ENCODE measurements at regions not wholly inside any gene's neighbourhood (a gene's known extent, or its start where the extent isn't known, plus 50 kb on each side); places are given as distances from the start of the nearest gene placed in this dataset.

DNA sequence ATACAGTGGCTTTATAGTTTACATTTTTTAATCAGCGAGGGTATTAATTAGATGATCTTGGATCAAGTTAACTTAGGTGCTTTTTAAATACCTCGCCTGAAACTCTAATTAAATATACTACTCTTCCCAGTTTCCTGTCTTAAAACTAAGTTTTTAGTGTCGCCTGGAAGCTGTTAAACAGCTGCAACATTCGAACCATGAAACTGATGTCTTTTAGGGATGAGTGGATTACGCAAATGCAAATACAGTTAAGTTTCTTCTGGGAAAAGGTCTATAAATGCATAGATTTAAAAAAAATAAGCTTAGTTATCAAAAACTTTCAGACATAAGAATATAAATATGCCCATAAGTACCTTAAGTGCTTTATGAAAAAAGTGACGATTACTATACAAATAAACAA lies 228.3 kb downstream of the PTPRC start:
- Histone ChIP-seq H4K20me1 (ENCODE audit: insufficient read depth, low read length) (peaks cover 43% of the 10 kb centered on the region), H3K9ac (ENCODE audit: low read length) (no peak overlapping the region), H3K27ac (ENCODE audit: low read depth, low read length) (no peak overlapping the region), H2AFZ (ENCODE audit: low read depth, low read length) (no peak overlapping the region), H3K4me1 (ENCODE audit: insufficient read depth, low read length) (no peaks in the 10 kb centered on the region), H3K4me2 (ENCODE audit: low read length) (no peak overlapping the region), H3K9me3 (ENCODE audit: insufficient read depth, low read depth, low read length) (no peaks in the 10 kb centered on the region), H3K36me3 (ENCODE audit: insufficient read depth, low read length) (peaks cover 5% of the 10 kb centered on the region), H3K4me3 (ENCODE audit: insufficient read depth, low read depth, low read length) (no peak overlapping the region), H3K27me3 (ENCODE audit: insufficient read depth, low read length) (no peaks in the 10 kb centered on the region), H3K79me2 (ENCODE audit: insufficient read depth, low read length) (peaks cover 92% of the 10 kb centered on the region)
- H3K9me3 Mint-ChIP-seq (ENCODE audit: unreplicated experiment) = no peaks in the 10 kb centered on the region
- no peak for TF ChIP-seq EZH2 (IDR thresholded peaks at IDR 0.05; ENCODE audit: insufficient read depth, low read length)
- TF ChIP-seq, protein P1, sequence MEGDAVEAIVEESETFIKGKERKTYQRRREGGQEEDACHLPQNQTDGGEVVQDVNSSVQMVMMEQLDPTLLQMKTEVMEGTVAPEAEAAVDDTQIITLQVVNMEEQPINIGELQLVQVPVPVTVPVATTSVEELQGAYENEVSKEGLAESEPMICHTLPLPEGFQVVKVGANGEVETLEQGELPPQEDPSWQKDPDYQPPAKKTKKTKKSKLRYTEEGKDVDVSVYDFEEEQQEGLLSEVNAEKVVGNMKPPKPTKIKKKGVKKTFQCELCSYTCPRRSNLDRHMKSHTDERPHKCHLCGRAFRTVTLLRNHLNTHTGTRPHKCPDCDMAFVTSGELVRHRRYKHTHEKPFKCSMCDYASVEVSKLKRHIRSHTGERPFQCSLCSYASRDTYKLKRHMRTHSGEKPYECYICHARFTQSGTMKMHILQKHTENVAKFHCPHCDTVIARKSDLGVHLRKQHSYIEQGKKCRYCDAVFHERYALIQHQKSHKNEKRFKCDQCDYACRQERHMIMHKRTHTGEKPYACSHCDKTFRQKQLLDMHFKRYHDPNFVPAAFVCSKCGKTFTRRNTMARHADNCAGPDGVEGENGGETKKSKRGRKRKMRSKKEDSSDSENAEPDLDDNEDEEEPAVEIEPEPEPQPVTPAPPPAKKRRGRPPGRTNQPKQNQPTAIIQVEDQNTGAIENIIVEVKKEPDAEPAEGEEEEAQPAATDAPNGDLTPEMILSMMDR (IDR thresholded peaks at IDR 0.05; ENCODE audit: insufficient read depth, low read depth, low read length) = no peak
- FAIRE-seq = no peak
- H3K36me3 Mint-ChIP-seq (ENCODE audit: low read depth, unreplicated experiment) = peaks cover 11% of the 10 kb centered on the region
- peaks cover 1% of the 10 kb centered on the region for H3K4me1 Mint-ChIP-seq (ENCODE audit: low read depth, unreplicated experiment)
- H3K27me3 Mint-ChIP-seq (ENCODE audit: low read depth, unreplicated experiment) = no peaks in the 10 kb centered on the region
- no peak overlapping the region for H3K4me3 Mint-ChIP-seq (ENCODE audit: unreplicated experiment)
- no peak for DNase-seq (ENCODE audit: low read depth)
- no peak overlapping the region for H3K27ac Mint-ChIP-seq (ENCODE audit: unreplicated experiment)

DNA sequence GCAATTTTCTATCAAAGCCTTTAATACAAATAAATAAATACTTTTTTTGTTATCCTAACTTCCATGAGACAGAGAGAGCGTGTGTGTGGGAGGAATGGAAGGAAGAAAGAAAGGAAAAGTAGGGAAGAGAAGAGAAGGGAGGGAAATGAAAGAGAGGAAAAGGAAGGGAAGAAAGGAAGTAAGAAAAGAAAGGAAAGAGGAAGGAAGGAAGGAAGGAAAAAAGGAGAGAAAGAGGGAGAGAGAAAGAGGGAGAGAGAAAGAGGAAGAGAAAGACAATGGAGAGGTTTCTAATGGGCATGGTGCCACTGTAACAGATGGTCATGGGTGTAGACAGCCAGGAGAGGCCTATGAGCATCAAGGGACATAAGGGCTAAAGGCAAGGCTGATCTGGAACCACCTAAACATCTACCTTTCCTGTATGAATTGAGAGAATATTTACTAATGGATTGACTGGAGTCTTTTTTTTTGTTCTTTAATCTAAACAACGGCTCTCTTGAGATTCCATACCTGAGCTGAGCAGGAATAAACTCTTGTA lies 234.9 kb downstream of the PTPRC start:
- H3K9ac ChIP-seq (ENCODE audit: low read length) = no peak overlapping the region
- Mint-ChIP-seq H3K4me3 (ENCODE audit: unreplicated experiment) (no peak overlapping the region), H3K27me3 (ENCODE audit: low read depth, unreplicated experiment) (no peaks in the 10 kb centered on the region), H3K27ac (ENCODE audit: unreplicated experiment) (no peak overlapping the region), H3K36me3 (ENCODE audit: low read depth, unreplicated experiment) (peaks cover 30% of the 10 kb centered on the region), H3K9me3 (ENCODE audit: unreplicated experiment) (no peaks in the 10 kb centered on the region), H3K4me1 (ENCODE audit: low read depth, unreplicated experiment) (peaks cover 18% of the 10 kb centered on the region)
- peaks cover 65% of the 10 kb centered on the region for H4K20me1 ChIP-seq (ENCODE audit: insufficient read depth, low read length)
- no peak overlapping the region for H3K4me3 ChIP-seq (ENCODE audit: insufficient read depth, low read depth, low read length)
- no peaks in the 10 kb centered on the region for H3K9me3 ChIP-seq (ENCODE audit: insufficient read depth, low read depth, low read length)
- no peak for DNase-seq (ENCODE audit: low read depth)
- H3K27me3 ChIP-seq (ENCODE audit: insufficient read depth, low read length) = no peaks in the 10 kb centered on the region
- no peak for TF ChIP-seq EZH2 (IDR thresholded peaks at IDR 0.05; ENCODE audit: insufficient read depth, low read length)
- TF ChIP-seq, protein P1 (IDR thresholded peaks at IDR 0.05; ENCODE audit: insufficient read depth, low read depth, low read length) = no peak
- no peak for FAIRE-seq
- H3K36me3 ChIP-seq (ENCODE audit: insufficient read depth, low read length) = peaks cover 21% of the 10 kb centered on the region
- H2AFZ ChIP-seq (ENCODE audit: low read depth, low read length) = no peak overlapping the region
- H3K4me2 ChIP-seq (ENCODE audit: low read length) = no peak overlapping the region
- no peak overlapping the region for H3K27ac ChIP-seq (ENCODE audit: low read depth, low read length)
- H3K79me2 ChIP-seq (ENCODE audit: insufficient read depth, low read length) = peaks cover 82% of the 10 kb centered on the region
- peaks cover 6% of the 10 kb centered on the region for H3K4me1 ChIP-seq (ENCODE audit: insufficient read depth, low read length)

DNA sequence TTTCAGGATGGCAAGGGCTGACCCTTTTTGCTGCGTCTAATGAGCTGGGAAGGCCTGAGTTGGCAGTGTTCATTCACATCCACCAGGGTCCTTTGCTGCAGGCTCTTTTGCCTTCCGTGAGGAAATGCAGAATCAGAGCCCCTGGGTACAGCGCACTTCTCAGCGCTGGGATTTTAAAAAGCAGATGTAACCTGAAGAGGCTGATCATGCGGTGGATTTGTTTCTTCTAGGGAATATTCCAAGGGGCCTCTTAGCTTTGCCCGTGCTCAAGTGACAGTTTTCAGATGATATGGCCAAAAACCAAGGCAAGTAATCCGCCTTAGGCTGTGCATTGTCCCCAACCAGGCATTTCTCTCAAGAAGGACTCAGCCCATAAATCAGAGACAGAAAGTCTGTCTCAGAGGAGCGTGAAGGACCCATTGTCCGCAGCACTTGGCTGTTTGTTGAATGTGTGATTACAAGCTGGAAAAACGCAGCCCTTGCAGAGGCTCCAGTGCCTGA lies 237.6 kb downstream of the PTPRC start:
- H3K9me3 ChIP-seq (ENCODE audit: insufficient read depth, low read depth, low read length) = no peaks in the 10 kb centered on the region
- DNase-seq (ENCODE audit: low read depth) (no peak), FAIRE-seq (no peak)
- peaks cover 21% of the 10 kb centered on the region for H3K36me3 ChIP-seq (ENCODE audit: insufficient read depth, low read length)
- H3K4me1 Mint-ChIP-seq (ENCODE audit: low read depth, unreplicated experiment) = peaks cover 40% of the 10 kb centered on the region
- H3K27ac Mint-ChIP-seq (ENCODE audit: unreplicated experiment) = peak overlapping the region; percentile 80
- H4K20me1 ChIP-seq (ENCODE audit: insufficient read depth, low read length) = peaks cover 66% of the 10 kb centered on the region
- peak overlapping the region; percentile 40 for H3K4me2 ChIP-seq (ENCODE audit: low read length)
- H3K4me3 ChIP-seq (ENCODE audit: insufficient read depth, low read depth, low read length) = no peak overlapping the region
- no peak overlapping the region for H3K4me3 Mint-ChIP-seq (ENCODE audit: unreplicated experiment)
- H3K9ac ChIP-seq (ENCODE audit: low read length) = peak overlapping the region; percentile 34
- no peaks in the 10 kb centered on the region for H3K27me3 ChIP-seq (ENCODE audit: insufficient read depth, low read length)
- peak overlapping the region; percentile 29 for H3K27ac ChIP-seq (ENCODE audit: low read depth, low read length)
- H3K27me3 Mint-ChIP-seq (ENCODE audit: low read depth, unreplicated experiment) = no peaks in the 10 kb centered on the region
- no peaks in the 10 kb centered on the region for H3K9me3 Mint-ChIP-seq (ENCODE audit: unreplicated experiment)
- peaks cover 27% of the 10 kb centered on the region for H3K36me3 Mint-ChIP-seq (ENCODE audit: low read depth, unreplicated experiment)
- peaks cover 75% of the 10 kb centered on the region for H3K79me2 ChIP-seq (ENCODE audit: insufficient read depth, low read length)
- H3K4me1 ChIP-seq (ENCODE audit: insufficient read depth, low read length) = peaks cover 30% of the 10 kb centered on the region
- H2AFZ ChIP-seq (ENCODE audit: low read depth, low read length) = no peak overlapping the region
- TF ChIP-seq EZH2 (IDR thresholded peaks at IDR 0.05; ENCODE audit: insufficient read depth, low read length) = no peak
- TF ChIP-seq, protein P1 (IDR thresholded peaks at IDR 0.05; ENCODE audit: insufficient read depth, low read depth, low read length) = no peak

Measured in astrocyte (in vitro differentiated cells and primary cell).